GM18519 (cell line): ENCODE measurements at regions not wholly inside any gene's neighbourhood (a gene's known extent, or its start where the extent isn't known, plus 50 kb on each side); places are given as distances from the start of the nearest gene placed in this dataset.
"Not testable (repeated sequence)": the region's sequence is repeated elsewhere in the genome, so short reads cannot be mapped to it uniquely, and the experiment has no call there.

Source experiments
- ATAC-seq: cut with Tn5 transposase; IDR thresholded peaks from one replicate; pipeline ENCODE4 v1.9.1; 2021; ENCODE audit warnings: mild to moderate bottlenecking, moderate library complexity; ENCODE audit not compliant: unreplicated experiment, low FRiP score

GRCh38 chr13:58463841-58464240, 832.3 kb downstream of the PCDH17 start:
- no peak for ATAC-seq

- ATAC-seq, result no peak
Observed at GRCh38 chr13:58467176-58467575, 835.6 kb downstream of the PCDH17 start.

DNA sequence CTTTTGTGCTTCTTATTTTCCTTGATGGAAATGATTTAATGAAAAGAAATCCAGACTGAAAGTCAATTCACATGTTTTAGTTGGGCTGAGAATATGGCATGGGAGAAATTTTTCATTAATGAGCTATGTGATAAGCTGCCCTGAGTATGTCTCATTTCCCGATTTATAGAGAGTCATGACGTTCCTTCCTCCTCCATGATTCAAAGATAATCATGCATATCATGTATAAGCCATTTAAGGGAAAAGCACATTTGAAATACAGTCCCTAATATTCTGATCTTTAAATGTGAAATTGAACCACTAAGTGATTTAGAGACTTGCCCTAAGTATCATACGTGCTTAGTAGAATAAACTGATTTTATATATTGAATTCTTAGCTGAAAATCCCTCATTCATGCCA, 840.9 kb downstream of the PCDH17 start:
- ATAC-seq, result no peak

GRCh38 chr13:58474581-58474980, 843.0 kb downstream of the PCDH17 start:
- no peak for ATAC-seq

DNA sequence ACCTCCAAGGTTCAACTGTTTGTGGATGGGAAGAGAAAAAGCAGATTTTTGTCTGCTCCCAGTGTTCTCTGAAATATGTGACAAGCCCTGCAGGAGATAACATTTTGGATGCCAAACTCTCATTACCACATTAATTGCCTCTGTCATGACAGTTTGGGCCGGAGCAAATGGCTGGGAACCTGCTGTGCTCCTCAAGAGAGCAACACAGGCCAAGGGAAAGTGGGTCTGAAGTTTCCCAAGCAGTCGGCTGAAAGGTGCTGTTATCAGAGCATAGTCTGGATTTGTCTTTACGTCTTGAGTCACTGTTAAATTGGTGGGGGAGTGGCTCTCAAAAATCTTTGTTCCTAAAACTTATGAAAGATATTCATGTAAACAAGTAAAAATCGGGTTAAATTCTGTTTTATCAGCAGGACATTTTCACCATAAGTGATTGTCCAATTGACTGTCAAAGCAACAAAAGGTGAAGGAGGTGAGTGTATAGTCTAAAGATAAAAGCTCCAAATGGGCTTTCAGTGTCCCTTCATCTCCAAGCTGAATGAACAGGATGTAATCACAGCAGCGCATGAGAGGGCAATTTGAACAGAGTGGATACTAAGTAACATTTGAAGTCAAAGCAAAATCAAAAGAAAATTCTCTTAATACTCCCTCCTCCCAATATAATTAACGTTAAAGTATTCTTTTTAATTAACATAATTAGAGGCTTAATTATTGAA, 844.8 kb downstream of the PCDH17 start:
- no peak for ATAC-seq

DNA sequence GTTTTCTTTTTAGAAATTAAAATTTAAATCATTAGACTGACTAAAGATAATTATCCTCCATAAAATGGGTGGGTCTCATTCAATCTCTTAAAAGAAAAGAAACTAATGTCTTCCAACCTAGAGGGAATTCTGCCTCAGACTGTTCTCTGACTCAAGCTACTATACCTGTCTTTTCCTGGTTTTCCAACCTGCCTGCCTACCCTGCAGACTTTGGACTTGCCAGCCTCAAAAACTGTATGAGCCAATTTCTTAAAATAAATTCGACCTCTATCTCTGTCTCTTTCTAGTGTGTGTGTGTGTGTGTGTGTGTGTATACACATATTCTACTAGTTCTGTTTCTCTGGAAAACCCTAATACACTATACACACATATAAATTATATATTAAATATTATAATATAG, 847.3 kb downstream of the PCDH17 start:
- no peak for ATAC-seq

DNA sequence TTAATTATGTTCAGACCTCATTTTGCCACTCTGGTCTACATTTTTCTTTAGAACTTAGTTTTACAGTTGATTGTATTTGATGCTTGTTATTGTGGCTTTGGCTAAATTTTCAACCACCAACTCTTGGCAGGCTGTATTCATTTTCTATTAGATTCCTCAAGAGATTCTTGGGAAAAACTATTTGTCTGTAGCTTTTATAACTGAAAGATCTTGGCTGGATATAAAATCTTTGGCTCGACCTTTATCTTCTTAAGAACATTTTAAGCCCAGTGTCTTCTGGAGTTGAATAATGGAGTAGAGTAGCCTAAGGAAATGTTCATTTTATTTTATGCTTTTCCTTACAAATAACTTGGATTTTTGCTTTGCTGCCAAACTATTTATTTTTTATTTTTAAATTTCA, 848.5 kb downstream of the PCDH17 start:
- ATAC-seq, result no peak

DNA sequence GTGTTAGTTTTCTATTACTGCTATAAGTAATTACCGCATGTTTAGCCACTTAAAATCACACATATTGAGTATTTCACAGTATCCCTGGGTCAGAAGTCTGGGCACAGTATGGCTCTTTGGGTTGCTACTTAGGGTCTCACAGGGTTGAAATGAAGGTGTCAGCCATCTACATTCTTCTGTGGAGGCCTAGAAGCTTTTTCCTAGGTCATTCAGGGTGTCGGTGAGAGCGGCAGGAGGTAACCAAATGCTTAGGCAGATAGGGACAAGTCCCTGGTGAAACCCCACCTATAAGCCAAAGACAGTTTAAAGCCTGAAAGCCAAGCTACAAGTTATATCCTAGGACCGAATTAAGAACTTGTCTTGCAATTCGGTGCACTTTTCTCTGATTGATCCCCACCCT, 856.7 kb downstream of the PCDH17 start:
- no peak for ATAC-seq

DNA sequence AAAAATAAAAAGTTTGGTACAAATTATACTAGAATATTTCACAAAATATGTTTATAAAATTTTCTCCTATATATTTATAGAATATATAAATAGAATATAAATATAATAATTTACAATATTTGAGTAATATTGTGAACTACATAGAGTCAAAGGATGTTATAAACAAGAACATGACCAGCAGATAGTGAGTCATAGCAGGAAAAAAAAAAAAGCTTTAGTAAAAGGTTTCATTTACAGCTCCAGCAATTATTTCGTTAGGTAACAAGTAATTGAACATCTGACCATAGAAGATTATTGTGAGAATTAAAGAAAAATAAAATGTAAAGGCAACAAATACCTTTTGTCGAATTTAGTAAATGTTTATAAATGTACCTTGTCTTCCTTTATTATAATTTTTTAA, 864.1 kb downstream of the PCDH17 start:
- ATAC-seq, result no peak

- no peak for ATAC-seq
Observed at GRCh38 chr13:58500938-58501337, 869.4 kb downstream of the PCDH17 start.

GRCh38 chr13:58504202-58504700, 872.7 kb downstream of the PCDH17 start:
- not testable (repeated sequence) for ATAC-seq

- not testable (repeated sequence) for ATAC-seq
Observed at GRCh38 chr13:58505262-58505920, 873.8 kb downstream of the PCDH17 start.

DNA sequence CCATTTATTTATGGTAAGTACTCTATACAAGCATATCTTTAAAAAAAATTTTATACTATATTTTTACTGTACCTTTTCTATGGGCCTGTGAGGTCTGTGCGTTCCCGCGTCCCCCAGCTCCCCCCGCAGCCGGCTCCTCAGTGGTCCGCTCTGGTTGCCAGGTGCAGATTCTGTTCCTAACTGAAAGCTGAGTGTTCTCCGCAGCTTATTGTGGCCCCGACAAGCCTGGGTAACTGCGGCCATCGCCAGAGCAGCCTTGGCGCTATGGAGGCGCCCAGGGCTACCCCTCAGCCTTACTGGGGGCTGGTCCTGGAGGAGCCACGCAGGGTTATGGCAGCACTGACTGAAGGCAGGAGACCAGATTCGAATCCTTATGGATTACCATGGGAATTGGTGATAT, 896.8 kb downstream of the PCDH17 start:
- no peak for ATAC-seq

DNA sequence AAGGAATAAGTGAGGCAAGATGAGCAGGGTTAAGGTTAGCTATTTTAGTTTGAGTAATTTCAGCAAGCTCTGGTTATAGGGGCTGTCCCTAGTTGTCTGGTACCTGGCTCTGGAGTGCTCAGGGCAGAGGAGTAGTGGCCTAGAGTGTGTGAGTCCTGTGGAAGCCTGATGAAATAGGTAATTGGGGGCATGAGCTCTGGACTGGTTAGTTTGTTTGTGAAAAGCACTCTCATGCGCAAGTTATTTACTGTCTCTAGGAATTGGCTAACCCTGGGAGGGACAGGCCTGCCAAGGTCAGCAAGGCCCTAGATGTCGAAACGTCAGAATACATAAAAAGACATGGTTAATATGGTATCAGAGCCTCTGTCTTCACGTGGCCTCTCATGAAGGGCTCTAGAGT, 900.1 kb downstream of the PCDH17 start:
- ATAC-seq, result no peak

- ATAC-seq, result no peak
Observed at GRCh38 chr13:58542530-58542929, 911.0 kb downstream of the PCDH17 start.

GRCh38 chr13:58547419-58547818, 915.9 kb downstream of the PCDH17 start:
- no peak for ATAC-seq

DNA sequence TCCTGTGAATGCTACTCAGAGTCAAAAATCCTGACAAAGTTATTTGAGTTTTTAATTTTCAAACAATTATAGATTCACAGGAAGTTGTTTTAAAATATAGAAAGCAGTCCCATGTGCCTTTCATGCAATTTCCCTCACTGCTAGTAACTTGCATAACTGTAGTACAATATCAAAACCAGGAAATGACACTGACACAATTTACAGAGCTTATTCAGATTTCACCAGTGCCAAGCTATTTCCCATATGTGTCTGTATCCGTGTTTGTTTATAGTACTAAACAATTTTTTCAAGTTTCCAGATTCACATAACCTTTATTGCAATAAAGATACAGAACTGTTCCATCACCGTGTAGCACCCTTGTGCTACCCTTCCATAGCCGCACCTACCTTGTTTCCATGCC, 934.6 kb downstream of the PCDH17 start:
- ATAC-seq, result no peak

DNA sequence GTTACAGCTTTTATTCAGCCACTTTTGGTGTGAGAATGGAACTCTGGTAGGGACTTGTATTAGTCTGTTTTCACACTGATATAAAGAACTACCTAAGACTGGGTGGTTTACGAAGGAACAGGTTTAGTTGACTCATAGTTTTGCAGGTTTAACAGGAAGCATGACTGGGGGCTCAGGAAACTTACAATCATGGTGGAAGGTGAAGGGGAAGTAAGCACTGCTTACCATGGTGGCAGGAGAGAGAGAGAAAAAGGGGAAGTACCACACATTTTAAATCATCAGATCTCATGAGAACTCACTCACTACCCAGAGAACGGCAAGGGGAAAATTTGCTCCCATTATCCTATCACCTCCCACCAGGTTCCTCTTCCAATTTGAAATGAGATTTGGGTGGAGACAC, 942.2 kb downstream of the PCDH17 start:
- no peak for ATAC-seq

DNA sequence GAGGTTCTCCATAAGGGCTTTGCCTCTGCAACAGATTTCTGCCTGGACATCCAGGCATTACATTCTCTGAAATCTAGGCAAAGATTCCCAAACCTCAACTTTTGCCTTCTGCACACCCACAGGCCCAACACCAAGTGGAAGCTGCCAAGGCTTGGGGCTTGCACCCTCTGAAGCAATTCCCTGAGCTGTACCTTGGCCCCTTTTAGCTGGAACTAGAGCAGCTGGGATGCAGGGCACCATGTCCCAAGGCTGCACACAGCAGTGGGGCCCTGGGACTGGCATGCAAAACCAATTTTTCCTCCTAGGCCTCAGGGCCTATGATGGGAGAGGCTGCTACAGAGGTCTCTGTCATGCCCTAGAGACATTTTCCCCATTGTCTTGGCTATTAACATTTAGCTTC, 943.2 kb downstream of the PCDH17 start:
- ATAC-seq, result no peak

GRCh38 chr13:58579468-58579867, 947.9 kb downstream of the PCDH17 start:
- ATAC-seq, result no peak

DNA sequence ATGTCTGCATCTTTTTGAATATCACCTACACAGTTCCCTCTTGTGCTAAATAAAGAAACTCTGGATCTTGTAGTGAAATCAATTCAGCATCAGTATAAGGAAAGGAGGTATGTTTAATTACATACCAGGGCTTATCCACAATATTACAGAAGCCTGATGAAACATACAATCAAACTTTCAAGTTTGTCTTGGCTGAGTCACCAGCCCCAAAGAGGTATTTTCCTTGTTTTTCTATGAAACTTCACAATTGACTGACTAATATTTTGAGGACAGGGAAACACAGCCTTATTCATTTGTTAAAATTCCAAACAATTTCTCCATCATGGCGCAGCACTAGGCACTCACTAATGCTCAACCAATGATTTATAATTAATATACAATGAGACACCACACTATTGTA, 952.4 kb downstream of the PCDH17 start:
- ATAC-seq, result no peak

- ATAC-seq, result no peak
Observed at GRCh38 chr13:58584610-58585009, 953.1 kb downstream of the PCDH17 start.
